Liver (tissue), 7 donors: ENCODE measurements at regions not wholly inside any gene's neighbourhood (a gene's known extent, or its start where the extent isn't known, plus 50 kb on each side); places are given as distances from the start of the nearest gene placed in this dataset.

Experiments
- DNase-seq: peaks from one replicate; pipeline ENCODE4 v3.0.0-alpha.2; 2017; ENCODE audit warnings: low spot score
- H3K27ac ChIP-seq, 2 donors: one replicate each; pipeline ENCODE4 v1.7.0; 2013; ENCODE audit warnings: inconsistent platforms in 2 of 2, low read length in 2 of 2, control low read depth in 1 of 2, low read depth in 1 of 2, mild to moderate bottlenecking in 1 of 2
- H3K27me3 ChIP-seq, 4 donors: one replicate each; pipeline versions ENCODE4 v1.6.1 to v1.7.0; 2013; ENCODE audit warnings: low read length in 3 of 4, inconsistent platforms in 1 of 4, mild to moderate bottlenecking in 1 of 4, moderate library complexity in 1 of 4; ENCODE audit not compliant: control insufficient read depth in 4 of 4, insufficient read depth in 4 of 4
- H3K36me3 ChIP-seq, 4 donors: one replicate each; pipeline versions ENCODE4 v1.6.1 to v1.7.0; 2013; ENCODE audit warnings: low read length in 3 of 4, mild to moderate bottlenecking in 3 of 4, low read depth in 1 of 4, moderate library complexity in 1 of 4; ENCODE audit not compliant: control insufficient read depth in 4 of 4, insufficient read depth in 3 of 4
- H3K4me1 ChIP-seq, 4 donors: one replicate each; pipeline versions ENCODE4 v1.6.1 to v1.7.0; 2013; ENCODE audit warnings: low read length in 3 of 4, mild to moderate bottlenecking in 3 of 4, moderate library complexity in 1 of 4; ENCODE audit not compliant: control insufficient read depth in 4 of 4, insufficient read depth in 4 of 4
- H3K4me3 ChIP-seq, 3 donors: one replicate each; pipeline versions ENCODE4 v1.6.1 to v1.7.0; 2013; ENCODE audit warnings: low read length in 3 of 3, control low read depth in 1 of 3, low read depth in 1 of 3, mild to moderate bottlenecking in 1 of 3
- H3K9ac ChIP-seq, 2 donors: one replicate each; pipeline ENCODE4 v1.7.0; 2013; ENCODE audit warnings: low read length in 2 of 2, mild to moderate bottlenecking in 2 of 2, moderate library complexity in 2 of 2, control low read depth in 1 of 2, low read depth in 1 of 2
- H3K9me3 ChIP-seq, 4 donors: one replicate each; pipeline versions ENCODE4 v1.6.1 to v1.7.0; 2013; ENCODE audit warnings: low read length in 3 of 4; ENCODE audit not compliant: control insufficient read depth in 4 of 4
- EGR1 ChIP-seq, 2 donors: IDR thresholded peaks; 2 replicates each; pipeline ENCODE4 v1.6.1; 2016 to 2018; ENCODE audit warnings: antibody characterized with exemption in 2 of 2, low read depth in 2 of 2
- FOXA1 ChIP-seq: IDR thresholded peaks from 2 replicates; pipeline ENCODE4 v1.6.1; 2016; ENCODE audit warnings: antibody characterized with exemption
- FOXA2 ChIP-seq: IDR thresholded peaks from 2 replicates; pipeline ENCODE4 v1.6.1; 2016; ENCODE audit warnings: antibody characterized with exemption
- GABPA ChIP-seq, 2 donors: IDR thresholded peaks in 1 of 2; conservative IDR thresholded peaks in 1 of 2; 2 replicates each; pipeline ENCODE4 v1.6.1; 2016; ENCODE audit warnings: antibody characterized with exemption in 2 of 2, mild to moderate bottlenecking in 1 of 2, moderate library complexity in 1 of 2
- HNF4A ChIP-seq, 2 donors: conservative IDR thresholded peaks; 2 replicates each; pipeline ENCODE4 v1.6.1; 2016; ENCODE audit warnings: antibody characterized with exemption in 2 of 2, mild to moderate bottlenecking in 2 of 2
- HNF4G ChIP-seq: IDR thresholded peaks from 2 replicates; pipeline ENCODE4 v1.6.1; 2016; ENCODE audit warnings: antibody characterized with exemption
- JUND ChIP-seq, 2 donors: IDR thresholded peaks; 2 replicates each; pipeline ENCODE4 v1.6.1; 2016; ENCODE audit warnings: antibody characterized with exemption in 2 of 2
- RAD21 ChIP-seq, 2 donors: IDR thresholded peaks; 2 replicates each; pipeline ENCODE4 v1.6.1; 2016; ENCODE audit warnings: antibody characterized with exemption in 2 of 2, mild to moderate bottlenecking in 2 of 2
- RXRA ChIP-seq, 2 donors: IDR thresholded peaks; 2 replicates each; pipeline ENCODE4 v1.6.1; 2017 to 2018; ENCODE audit warnings: antibody characterized with exemption in 2 of 2, mild to moderate bottlenecking in 1 of 2
- SP1 ChIP-seq: IDR thresholded peaks from 2 replicates; pipeline ENCODE4 v1.6.1; 2018; ENCODE audit warnings: antibody characterized with exemption, mild to moderate bottlenecking
- TAF1 ChIP-seq: conservative IDR thresholded peaks from 2 replicates; pipeline ENCODE4 v1.6.1; 2016; ENCODE audit warnings: antibody characterized with exemption, mild to moderate bottlenecking
- YY1 ChIP-seq: IDR thresholded peaks from 2 replicates; pipeline ENCODE4 v1.6.1; 2016; ENCODE audit warnings: antibody characterized with exemption, mild to moderate bottlenecking
- WGBS: extraction: QIAGEN DNeasy Blood & Tissue Kit; methylation state at CpG from one replicate; pipeline ENCODE4 v1.1.7; 2013; 5-methylcytosine and 5-hydroxymethylcytosine counted together
- TF ChIP-seq, protein P1 (sequence below): IDR thresholded peaks from 2 replicates; pipeline ENCODE4 v1.6.1; 2016; ENCODE audit warnings: antibody characterized with exemption
- TF ChIP-seq, protein P2 (sequence below): IDR thresholded peaks from 2 replicates; pipeline ENCODE4 v1.6.1; 2016; ENCODE audit warnings: antibody characterized with exemption, mild to moderate bottlenecking
- TF ChIP-seq, protein P3 (sequence below): IDR thresholded peaks from 2 replicates; pipeline ENCODE4 v1.6.1; 2016; ENCODE audit warnings: antibody characterized with exemption
- donor health status: healthy.
- donor health status: healthy.
- donor health status: healthy.
- donor health status: healthy.

DNA sequence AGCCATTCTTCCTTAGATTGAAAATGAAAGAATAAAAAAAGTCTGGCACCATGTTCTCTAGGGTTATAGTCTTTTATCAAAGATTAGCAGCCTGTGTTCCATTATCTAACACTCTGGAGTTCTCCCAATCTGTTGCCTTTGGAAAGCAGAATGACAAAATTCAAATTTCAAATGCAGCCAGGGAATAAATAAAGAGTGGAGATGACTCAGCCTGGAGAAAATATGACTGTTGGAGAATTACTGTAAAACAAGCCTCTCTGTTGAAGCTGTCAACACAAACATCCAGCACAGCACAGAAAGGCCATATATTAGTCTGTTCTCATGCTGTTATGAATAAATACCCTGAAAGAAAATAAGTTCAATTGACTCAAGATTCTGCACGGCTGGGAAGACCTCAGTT lies 650.5 kb upstream of the SLC10A2 start:
- no peak for DNase-seq
- Histone ChIP-seq H3K4me3 (no peak overlapping the region), H3K27me3 (no peaks in the 10 kb centered on the region), H3K27ac (no peak overlapping the region), H3K9ac (no peak overlapping the region), H3K9me3 (no peaks in the 10 kb centered on the region), H3K36me3 (no peaks in the 10 kb centered on the region), H3K4me1 (no peaks in the 10 kb centered on the region)
- TF ChIP-seq YY1: no peak
- no peak for TF ChIP-seq TAF1
- TF ChIP-seq SP1: no peak
- TF ChIP-seq HNF4A (conservative IDR thresholded peaks at IDR 0.05): no peak
- no peak for TF ChIP-seq HNF4G
- no peak for TF ChIP-seq FOXA1
- no peak for TF ChIP-seq RXRA (IDR thresholded peaks at IDR 0.05)
- TF ChIP-seq, protein P1, sequence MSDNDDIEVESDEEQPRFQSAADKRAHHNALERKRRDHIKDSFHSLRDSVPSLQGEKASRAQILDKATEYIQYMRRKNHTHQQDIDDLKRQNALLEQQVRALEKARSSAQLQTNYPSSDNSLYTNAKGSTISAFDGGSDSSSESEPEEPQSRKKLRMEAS: no peak
- TF ChIP-seq, protein P2, sequence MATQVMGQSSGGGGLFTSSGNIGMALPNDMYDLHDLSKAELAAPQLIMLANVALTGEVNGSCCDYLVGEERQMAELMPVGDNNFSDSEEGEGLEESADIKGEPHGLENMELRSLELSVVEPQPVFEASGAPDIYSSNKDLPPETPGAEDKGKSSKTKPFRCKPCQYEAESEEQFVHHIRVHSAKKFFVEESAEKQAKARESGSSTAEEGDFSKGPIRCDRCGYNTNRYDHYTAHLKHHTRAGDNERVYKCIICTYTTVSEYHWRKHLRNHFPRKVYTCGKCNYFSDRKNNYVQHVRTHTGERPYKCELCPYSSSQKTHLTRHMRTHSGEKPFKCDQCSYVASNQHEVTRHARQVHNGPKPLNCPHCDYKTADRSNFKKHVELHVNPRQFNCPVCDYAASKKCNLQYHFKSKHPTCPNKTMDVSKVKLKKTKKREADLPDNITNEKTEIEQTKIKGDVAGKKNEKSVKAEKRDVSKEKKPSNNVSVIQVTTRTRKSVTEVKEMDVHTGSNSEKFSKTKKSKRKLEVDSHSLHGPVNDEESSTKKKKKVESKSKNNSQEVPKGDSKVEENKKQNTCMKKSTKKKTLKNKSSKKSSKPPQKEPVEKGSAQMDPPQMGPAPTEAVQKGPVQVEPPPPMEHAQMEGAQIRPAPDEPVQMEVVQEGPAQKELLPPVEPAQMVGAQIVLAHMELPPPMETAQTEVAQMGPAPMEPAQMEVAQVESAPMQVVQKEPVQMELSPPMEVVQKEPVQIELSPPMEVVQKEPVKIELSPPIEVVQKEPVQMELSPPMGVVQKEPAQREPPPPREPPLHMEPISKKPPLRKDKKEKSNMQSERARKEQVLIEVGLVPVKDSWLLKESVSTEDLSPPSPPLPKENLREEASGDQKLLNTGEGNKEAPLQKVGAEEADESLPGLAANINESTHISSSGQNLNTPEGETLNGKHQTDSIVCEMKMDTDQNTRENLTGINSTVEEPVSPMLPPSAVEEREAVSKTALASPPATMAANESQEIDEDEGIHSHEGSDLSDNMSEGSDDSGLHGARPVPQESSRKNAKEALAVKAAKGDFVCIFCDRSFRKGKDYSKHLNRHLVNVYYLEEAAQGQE: no peak
- TF ChIP-seq, protein P3, sequence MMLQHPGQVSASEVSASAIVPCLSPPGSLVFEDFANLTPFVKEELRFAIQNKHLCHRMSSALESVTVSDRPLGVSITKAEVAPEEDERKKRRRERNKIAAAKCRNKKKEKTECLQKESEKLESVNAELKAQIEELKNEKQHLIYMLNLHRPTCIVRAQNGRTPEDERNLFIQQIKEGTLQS: no peak
- WGBS: 4% methylated on average over 1 of the region's 1 CpG

DNA sequence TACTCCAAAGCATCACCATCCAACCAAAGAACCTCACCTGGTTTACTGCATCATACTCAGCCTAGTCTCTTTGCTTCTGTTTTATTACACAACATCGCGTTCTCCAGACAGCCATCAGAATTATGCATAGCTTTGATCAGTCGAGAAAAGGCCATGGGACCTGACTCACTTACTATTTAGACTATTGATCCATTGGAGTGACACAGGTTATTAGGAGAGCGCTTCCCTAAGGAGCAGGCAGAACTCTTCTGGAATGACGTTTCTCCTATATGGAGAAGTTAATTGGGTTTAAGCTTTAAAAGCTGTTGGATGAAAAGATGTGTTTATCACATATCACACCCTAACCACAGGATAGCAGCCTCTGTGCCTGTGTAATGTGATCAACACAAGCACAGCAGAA lies 649.1 kb upstream of the SLC10A2 start:
- Histone ChIP-seq H3K9ac (no peak overlapping the region), H3K36me3 (no peaks in the 10 kb centered on the region), H3K27ac (no peak overlapping the region), H3K27me3 (no peaks in the 10 kb centered on the region), H3K4me1 (no peaks in the 10 kb centered on the region), H3K9me3 (no peaks in the 10 kb centered on the region), H3K4me3 (no peak overlapping the region)
- DNase-seq: no peak
- no peak for TF ChIP-seq FOXA2
- TF ChIP-seq JUND (IDR thresholded peaks at IDR 0.05): no peak
- TF ChIP-seq, protein P3: no peak
- TF ChIP-seq GABPA (IDR thresholded peaks at IDR 0.05 in 1 of 2, conservative IDR thresholded peaks at IDR 0.05 in 1 of 2): no peak
- no peak for TF ChIP-seq HNF4A (conservative IDR thresholded peaks at IDR 0.05)
- no peak for TF ChIP-seq FOXA1
- no peak for TF ChIP-seq SP1
- TF ChIP-seq EGR1 (IDR thresholded peaks at IDR 0.05; ENCODE audit: low read depth in 2 of 2): no peak
- 73% methylated on average over 5 of the region's 5 CpGs for WGBS

DNA sequence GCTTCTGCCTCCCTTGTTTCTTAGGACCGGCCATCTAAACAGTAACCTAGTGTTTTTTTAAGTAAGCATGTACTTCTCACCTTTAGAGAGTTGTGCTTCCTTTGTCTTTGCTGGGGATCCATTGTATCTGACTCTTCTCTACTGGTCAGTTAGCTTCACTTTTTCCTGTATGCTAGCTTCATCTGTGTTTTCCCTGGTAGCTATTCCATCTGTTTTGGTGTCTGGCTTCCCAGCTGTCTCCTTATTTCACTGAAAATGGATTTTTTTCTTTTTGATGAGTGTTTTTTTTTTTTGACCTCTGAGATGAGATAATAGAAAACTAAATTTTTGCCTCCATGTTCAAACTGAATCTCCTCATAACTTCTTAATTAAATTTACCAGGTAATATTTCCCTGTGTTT lies 637.0 kb upstream of the SLC10A2 start:
- 84% methylated on average over 1 of the region's 1 CpG for WGBS

More for the DNA sequence above, 637.0 kb upstream of the SLC10A2 start:
- H3K27ac ChIP-seq: no peak overlapping the region
- no peaks in the 10 kb centered on the region for H3K27me3 ChIP-seq
- DNase-seq: no peak
- no peaks in the 10 kb centered on the region for H3K36me3 ChIP-seq
- H3K9me3 ChIP-seq: no peaks in the 10 kb centered on the region
- H3K4me1 ChIP-seq: no peaks in the 10 kb centered on the region
- no peak for TF ChIP-seq RAD21 (IDR thresholded peaks at IDR 0.05)
- no peak overlapping the region for H3K4me3 ChIP-seq
- H3K9ac ChIP-seq: no peak overlapping the region
